ENCODE measurements at regions not wholly inside any gene's neighbourhood (a gene's known extent, or its start where the extent isn't known, plus 50 kb on each side); places are given as distances from the start of the nearest gene placed in this dataset.

GRCh38 chr4:38609614-38610013 is 54.4 kb upstream of the KLF3 start:
- H3K4me3 ChIP-seq (ENCODE audit: low read depth, low read length): no peak overlapping the region
- no peak for DNase-seq (ENCODE audit: low read depth)
- no peak for TF ChIP-seq CTCF (conservative IDR thresholded peaks at IDR 0.05; ENCODE audit: low read depth, low read length)

- no peak for DNase-seq (ENCODE audit: low read depth)
- no peak for TF ChIP-seq CTCF (conservative IDR thresholded peaks at IDR 0.05; ENCODE audit: low read depth, low read length)
- no peak overlapping the region for H3K4me3 ChIP-seq (ENCODE audit: low read depth, low read length)
Measured at GRCh38 chr4:38610521-38610920, 53.5 kb upstream of the KLF3 start.

GRCh38 chr4:38610966-38611431 is 53.0 kb upstream of the KLF3 start:
- no peak for TF ChIP-seq CTCF (conservative IDR thresholded peaks at IDR 0.05; ENCODE audit: low read depth, low read length)
- DNase-seq (ENCODE audit: low read depth): no peak
- no peak overlapping the region for H3K4me3 ChIP-seq (ENCODE audit: low read depth, low read length)

- no peak for TF ChIP-seq CTCF (conservative IDR thresholded peaks at IDR 0.05; ENCODE audit: low read depth, low read length)
- DNase-seq (ENCODE audit: low read depth): no peak
- no peak overlapping the region for H3K4me3 ChIP-seq (ENCODE audit: low read depth, low read length)
Measured at GRCh38 chr4:38611676-38612075, 52.3 kb upstream of the KLF3 start.

- H3K4me3 ChIP-seq (ENCODE audit: low read depth, low read length): no peak overlapping the region
- no peak for TF ChIP-seq CTCF (conservative IDR thresholded peaks at IDR 0.05; ENCODE audit: low read depth, low read length)
- DNase-seq (ENCODE audit: low read depth): peak; percentile 42
Measured at GRCh38 chr4:38612646-38613414, 51.2 kb upstream of the KLF3 start.
